AG04449 (cell line): ENCODE measurements at regions not wholly inside any gene's neighbourhood (a gene's known extent, or its start where the extent isn't known, plus 50 kb on each side); places are given as distances from the start of the nearest gene placed in this dataset.

ENCODE experiments used
- CTCF ChIA-PET: fragments of 350-600 bp; formaldehyde crosslinking; extraction: SDS; loops from one replicate; lab custom pipeline; 2021; ENCODE audit warnings: antibody characterized with exemption; lab: Yijun Ruan, JAX
- POLR2A ChIA-PET: fragments of 400-600, 350-600 bp; formaldehyde crosslinking; extraction: SDS; loops from one replicate; lab custom pipeline; 2020; ENCODE audit warnings: antibody characterized with exemption, inconsistent platforms; lab: Yijun Ruan, JAX
- DNase-seq: peaks from one replicate; pipeline ENCODE4 v3.0.0-alpha.2; 2010; ENCODE audit warnings: low read depth, low spot score
- H3K4me3 ChIP-seq: 2 replicates; pipeline ENCODE4 v1.5.1; 2011; ENCODE audit warnings: low read depth, mild to moderate bottlenecking, control low read depth, low read length
- CTCF ChIP-seq: IDR thresholded peaks from one replicate; pipeline ENCODE4 v1.5.1; 2011; ENCODE audit warnings: mild to moderate bottlenecking, moderate library complexity, low read length, control low read depth, inconsistent platforms; ENCODE audit not compliant: insufficient read depth; ENCODE audit errors: missing control alignments

GRCh38 chr6:92820601-92821000 lies 598.8 kb downstream of the EPHA7 start:
- ChIA-PET CTCF (no interaction called here), POLR2A (no interaction called here)
- no peak for DNase-seq
- H3K4me3 ChIP-seq, result no peak overlapping the region
- no peak for TF ChIP-seq CTCF

GRCh38 chr6:92810913-92811312 lies 608.4 kb downstream of the EPHA7 start:
- ChIA-PET POLR2A (no interaction called here), CTCF (no interaction called here)
- TF ChIP-seq CTCF, result no peak
- no peak overlapping the region for H3K4me3 ChIP-seq
- DNase-seq, result no peak

DNA sequence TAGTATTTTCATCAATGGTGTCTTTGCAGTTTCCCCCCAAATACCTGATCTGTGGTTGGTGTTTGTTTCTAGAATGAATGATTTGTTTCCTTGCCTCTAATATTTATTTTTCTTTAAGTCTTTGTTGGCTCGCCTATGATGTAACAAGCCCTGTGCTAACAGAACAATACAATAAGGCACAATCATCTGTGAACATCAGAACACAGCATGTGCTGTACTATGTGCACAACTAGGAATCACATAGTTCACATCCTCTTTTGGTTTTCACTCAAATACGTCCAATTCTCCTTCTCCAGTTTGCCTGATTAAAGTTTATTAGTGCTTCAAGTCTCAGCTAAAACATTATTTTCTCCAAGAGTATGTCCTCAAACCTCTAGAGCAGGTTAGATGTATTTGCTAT lies 613.1 kb downstream of the EPHA7 start:
- no peak overlapping the region for H3K4me3 ChIP-seq
- CTCF ChIA-PET, result no interaction called here
- no peak for DNase-seq
- TF ChIP-seq CTCF, result no peak
- POLR2A ChIA-PET, result no interaction called here

GRCh38 chr6:92791403-92791802 lies 628.0 kb downstream of the EPHA7 start:
- POLR2A ChIA-PET, result no interaction called here
- no peak for DNase-seq
- TF ChIP-seq CTCF, result no peak
- CTCF ChIA-PET, result no interaction called here
- no peak overlapping the region for H3K4me3 ChIP-seq

DNA sequence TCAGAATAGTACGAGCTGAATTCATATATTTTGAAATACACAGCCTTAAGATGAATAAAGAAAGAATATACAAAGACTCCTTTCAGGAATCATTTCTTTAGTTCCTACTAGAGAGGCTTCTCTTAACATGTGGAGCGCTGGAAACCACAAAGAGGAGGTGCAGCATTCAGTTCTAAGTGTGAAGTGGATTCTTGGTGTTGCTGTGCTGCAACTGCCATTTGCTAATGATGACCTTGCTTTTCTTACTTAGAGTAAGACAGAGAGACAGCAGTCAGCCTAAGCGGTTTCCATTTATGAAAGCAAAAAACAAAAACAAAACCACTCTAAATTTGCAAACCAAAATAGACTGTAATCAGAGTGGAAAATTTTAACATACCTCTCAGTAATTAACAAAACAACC lies 629.0 kb downstream of the EPHA7 start:
- no peak for DNase-seq
- ChIA-PET CTCF (no interaction called here), POLR2A (no interaction called here)
- TF ChIP-seq CTCF, result no peak
- H3K4me3 ChIP-seq, result no peak overlapping the region

DNA sequence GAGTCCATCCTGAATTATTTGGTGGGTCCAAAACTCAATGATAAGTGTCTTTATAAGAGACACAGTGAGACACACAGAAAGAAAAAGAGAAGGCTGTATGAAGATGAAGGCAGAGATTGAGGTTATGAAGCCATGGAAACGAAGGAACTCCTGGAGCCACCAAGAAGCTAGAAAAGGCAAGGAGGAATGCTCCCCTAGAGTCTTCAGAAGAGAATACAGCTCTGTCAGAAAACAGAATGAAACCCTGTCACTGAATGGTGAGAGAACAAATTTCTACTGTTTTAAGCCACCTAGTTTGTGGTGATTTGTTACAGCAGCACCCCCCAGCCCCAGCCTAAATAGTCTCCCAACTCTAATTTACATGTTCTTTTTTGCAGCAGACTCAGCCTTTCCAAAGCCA lies 635.1 kb downstream of the EPHA7 start:
- POLR2A ChIA-PET, result no interaction called here
- no peak for TF ChIP-seq CTCF
- no peak overlapping the region for H3K4me3 ChIP-seq
- no peak for DNase-seq
- CTCF ChIA-PET, result no interaction called here
